Dedifferentiated amniotic fluid mesenchymal stem cell (primary cell): ENCODE measurements at regions not wholly inside any gene's neighbourhood (a gene's known extent, or its start where the extent isn't known, plus 50 kb on each side); places are given as distances from the start of the nearest gene placed in this dataset.

Experiments
- DNase-seq: peaks from one replicate; pipeline ENCODE4 v3.0.0-alpha.2; 2016; ENCODE audit errors: extremely low spot score

GRCh38 chr2:111638274-111638877, 245.6 kb downstream of the ANAPC1 start:
- no peak for DNase-seq

- no peak for DNase-seq
Observed at GRCh38 chr2:111640480-111640879, 243.5 kb downstream of the ANAPC1 start.

DNA sequence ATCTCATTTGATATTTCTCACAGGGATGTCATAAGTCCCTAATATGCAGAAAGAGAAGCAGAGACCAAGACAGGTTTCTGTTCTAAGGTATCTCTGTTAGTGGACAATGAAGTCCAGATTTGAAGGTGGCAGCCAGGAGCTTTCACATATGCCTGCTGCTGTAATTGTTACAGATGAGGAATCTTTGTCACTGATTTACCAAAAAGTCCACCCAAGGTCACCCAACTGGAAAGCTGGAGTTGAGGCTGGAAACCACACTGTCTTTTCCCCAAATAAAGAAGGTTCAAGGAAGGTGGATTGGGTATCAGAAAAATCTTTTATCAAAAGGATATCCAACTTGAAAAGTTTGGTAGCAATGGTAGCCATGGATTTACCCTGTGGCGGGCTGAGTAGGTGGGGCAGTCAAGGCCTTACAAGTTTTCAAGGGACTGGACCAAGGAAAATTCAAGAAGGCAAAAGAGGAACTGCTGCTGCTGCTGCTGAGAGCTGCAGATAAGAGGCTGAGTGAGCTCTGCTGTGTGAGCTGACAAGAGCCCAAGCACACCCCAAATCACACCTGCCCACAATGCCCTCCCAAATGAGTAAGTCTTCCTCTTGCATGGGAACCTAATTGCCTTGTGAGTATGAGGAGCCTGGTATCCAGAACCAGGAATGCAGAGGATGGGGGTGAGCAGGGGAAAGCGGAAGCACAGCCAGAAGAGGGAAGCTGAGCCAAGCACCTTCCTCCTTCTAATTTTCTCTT, 241.2 kb downstream of the ANAPC1 start:
- DNase-seq: no peak

DNA sequence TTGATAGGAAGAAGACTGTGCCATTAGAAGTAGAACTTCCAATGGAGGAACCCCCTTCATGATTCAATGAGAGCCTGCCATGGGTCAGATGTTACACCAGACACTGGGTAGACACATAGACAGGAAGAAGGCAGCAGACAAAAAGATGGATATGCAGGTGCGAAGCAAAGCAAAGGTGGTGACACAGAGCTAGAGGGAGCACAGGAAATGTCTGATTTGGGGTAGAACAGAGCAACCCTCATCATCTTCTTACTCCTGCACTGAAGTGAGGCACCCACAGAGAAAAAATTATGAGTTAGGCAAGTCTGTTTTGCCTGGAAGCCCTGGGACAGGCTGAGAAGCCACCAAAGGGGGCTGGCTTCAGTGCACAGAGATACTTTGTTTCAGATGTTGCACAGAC, 240.2 kb downstream of the ANAPC1 start:
- DNase-seq: no peak

DNA sequence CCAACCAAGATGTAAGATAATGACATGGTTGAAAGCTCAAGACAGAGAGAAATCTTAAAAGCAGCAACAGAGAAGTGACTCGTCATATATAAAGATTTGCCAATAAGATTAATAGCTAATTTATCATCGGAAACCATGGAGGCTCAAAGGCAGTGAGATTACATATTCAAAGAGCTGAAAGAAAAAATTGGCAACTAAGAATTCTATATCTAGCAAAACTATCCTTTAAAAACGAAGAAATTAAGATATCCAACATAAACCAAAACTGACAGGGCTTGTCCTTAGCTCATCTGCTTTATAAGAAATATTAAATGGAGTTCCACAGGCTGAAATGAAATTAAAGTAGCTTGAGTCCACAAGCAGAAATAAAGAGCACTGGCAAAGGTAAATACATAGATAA, 236.6 kb downstream of the ANAPC1 start:
- DNase-seq: no peak

- DNase-seq: no peak
Observed at GRCh38 chr2:111652038-111652437, 232.0 kb downstream of the ANAPC1 start.

GRCh38 chr2:111652681-111653080, 231.3 kb downstream of the ANAPC1 start:
- DNase-seq: no peak

DNA sequence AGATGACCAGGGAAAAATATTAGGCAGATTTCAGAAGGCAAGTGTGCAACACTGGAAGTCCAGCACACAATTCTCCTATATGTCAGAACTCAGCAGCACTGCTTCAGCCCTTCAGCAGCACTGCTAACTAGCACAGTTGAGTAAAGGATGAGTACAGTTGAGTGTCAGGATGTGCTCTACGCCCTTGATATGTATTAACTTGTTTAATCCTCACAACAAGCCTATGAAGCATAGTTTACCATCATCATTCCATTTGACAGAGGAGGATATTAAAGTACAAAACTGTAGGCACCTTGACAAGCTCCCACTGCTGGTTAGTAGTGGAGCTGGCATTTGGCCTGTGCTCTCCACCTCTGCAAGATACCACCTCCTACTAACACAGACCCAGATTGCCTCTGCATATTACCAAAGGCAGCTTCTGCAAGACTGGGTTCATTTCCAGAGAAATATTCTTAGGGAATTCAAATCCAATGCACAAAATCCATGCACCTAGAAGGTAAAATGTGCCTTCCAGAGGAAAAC, 230.8 kb downstream of the ANAPC1 start:
- no peak for DNase-seq

GRCh38 chr2:111653913-111654312, 230.1 kb downstream of the ANAPC1 start:
- DNase-seq: no peak

DNA sequence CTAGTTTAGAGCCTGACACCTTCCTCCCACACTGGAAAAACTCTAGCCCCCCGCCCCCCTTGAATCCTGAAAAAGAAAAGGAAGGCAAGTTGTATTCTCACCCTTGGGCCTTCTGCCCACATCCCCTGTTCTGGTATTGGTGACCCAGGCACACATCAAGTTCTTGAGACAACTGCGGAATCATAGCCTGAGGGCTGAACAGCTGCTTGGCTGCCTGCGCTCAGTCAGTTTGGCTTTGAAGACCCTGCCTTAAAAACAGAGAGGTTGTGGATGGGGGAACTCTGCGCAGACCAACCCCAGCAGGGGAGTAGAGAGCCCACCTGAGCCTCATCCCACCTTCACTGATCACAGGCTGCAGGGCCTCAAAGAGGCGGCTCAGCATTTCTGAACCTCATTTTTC, 229.2 kb downstream of the ANAPC1 start:
- no peak for DNase-seq

GRCh38 chr2:111656436-111656835, 227.6 kb downstream of the ANAPC1 start:
- no peak for DNase-seq

DNA sequence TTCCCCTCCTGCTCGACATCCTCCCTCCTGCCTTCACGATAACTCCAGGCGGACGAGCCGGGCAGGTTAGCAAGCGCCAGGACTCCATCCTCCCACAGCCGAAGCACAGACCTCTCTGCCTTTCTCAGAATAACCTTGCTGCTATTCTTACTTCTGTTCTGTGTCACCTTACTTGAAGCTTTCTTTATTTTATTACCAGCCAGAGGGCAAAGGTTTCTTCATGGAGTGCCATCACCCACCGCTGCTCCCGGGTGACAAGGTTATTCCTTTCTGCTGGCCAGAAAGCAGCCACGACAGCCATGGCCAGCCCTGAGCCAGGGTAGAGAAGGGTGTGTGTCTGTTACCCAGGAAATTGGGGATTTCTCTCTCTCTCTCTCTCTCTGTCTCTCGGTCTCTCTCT, 227.1 kb downstream of the ANAPC1 start:
- no peak for DNase-seq

DNA sequence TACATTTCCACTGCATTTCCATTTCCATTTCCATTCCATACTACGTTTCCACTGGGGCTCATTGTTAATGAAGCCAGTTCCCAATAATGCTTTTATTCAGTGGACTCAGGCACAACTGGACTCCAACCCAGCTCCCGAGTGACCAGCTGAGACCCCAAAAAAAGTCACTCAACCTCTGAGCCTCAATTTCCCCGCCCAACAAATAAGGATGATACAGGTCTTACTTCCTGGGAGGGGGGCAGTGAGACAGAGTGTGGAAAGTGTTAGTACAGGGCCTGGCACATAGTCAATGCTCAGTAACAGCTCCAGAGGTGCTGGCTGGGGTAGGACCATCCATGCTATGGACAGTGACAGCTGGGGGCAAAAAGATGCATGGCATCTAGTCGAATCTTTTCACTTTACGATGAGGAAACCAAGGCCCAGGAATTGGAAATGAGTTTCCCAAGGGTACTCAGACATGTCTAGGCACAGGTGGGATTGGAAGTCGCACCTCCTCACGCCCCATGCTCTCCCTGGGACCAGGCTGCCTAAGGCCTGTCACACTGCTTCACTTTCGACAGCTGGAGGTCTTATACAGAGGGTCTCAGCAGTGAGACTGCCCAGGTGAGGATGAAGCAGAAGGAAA, 226.5 kb downstream of the ANAPC1 start:
- no peak for DNase-seq

GRCh38 chr2:111659361-111660333, 224.3 kb downstream of the ANAPC1 start:
- peak; percentile 77 for DNase-seq

- DNase-seq: no peak
Observed at GRCh38 chr2:111660811-111661210, 223.2 kb downstream of the ANAPC1 start.

- no peak for DNase-seq
Observed at GRCh38 chr2:111661286-111661940, 222.6 kb downstream of the ANAPC1 start.

GRCh38 chr2:111662039-111662770, 221.8 kb downstream of the ANAPC1 start:
- peak; percentile 68 for DNase-seq

GRCh38 chr2:111662771-111663470, 221.1 kb downstream of the ANAPC1 start:
- DNase-seq: no peak

- no peak for DNase-seq
Observed at GRCh38 chr2:111663471-111664274, 220.3 kb downstream of the ANAPC1 start.
